ENCODE measurements at regions not wholly inside any gene's neighbourhood (a gene's known extent, or its start where the extent isn't known, plus 50 kb on each side); places are given as distances from the start of the nearest gene placed in this dataset.
"Not testable (repeated sequence)": the region's sequence is repeated elsewhere in the genome, so short reads cannot be mapped to it uniquely, and the experiment has no call there.

DNA sequence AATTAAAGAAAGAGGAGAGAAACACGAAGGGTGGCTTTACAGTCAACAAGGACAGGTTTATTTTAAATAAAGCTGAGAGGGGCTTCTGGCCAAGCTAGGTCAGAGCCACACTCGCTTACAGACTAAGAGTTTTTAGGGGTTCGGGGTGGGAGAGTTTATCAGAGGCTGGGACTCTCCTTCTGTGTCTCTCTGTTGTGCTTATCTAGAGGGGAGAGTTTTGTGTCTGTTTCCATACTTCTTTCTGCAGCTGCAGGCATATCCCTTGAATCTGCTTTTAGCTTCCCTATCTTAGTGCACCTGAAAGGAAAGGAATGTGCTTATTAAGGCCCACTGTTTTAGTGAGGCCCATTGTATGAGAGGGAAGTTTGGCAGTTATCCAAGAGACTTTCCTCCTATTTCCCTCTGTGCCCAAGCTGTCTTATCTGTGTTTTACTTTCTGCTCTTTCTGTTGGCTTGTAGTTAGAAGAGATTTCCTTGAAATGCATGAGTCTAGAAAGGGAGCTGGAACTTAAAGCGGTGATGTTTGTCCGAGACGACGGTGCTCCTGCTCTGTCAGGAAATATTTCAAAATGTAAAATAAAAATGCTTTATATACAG is 275.3 kb downstream of the KCTD12 start:
- no peak for DNase-seq

DNA sequence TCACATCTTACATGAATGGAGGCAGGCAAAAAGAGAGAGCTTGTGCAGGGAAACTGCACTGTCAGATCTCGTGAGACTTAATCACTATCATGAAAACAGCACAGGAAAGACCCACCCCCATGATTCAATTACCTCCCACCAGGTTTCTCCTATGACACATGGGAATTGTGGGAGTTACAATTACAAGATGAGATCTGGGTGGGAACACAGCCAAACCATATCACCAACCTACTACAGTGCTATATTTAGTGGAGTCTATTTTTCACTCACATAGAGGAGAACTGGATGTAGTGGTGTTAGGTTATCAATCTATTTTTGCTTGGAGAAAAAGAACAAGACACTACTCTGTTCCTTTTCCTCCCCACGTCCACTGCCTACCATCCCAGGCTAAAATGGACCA is 276.6 kb downstream of the KCTD12 start:
- no peak for DNase-seq

DNA sequence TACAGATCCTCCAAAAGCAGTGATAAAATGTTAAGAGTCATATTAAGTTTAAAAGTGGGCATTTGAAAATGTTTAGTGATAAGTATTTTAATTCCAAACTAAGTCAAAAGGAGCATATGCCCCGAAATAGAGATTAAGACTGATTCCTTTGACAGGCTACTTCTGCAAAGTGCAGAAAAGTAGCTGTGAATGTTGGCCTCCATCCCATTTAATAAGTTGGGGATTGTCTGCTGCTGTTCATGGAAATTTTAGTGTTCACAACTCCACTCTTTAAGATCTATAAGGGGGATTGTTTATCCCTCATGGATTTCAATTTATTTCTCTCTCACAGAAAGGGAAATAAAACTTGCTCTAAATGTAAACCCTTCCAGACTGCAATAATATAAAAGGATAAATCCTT is 278.3 kb downstream of the KCTD12 start:
- DNase-seq = no peak

DNA sequence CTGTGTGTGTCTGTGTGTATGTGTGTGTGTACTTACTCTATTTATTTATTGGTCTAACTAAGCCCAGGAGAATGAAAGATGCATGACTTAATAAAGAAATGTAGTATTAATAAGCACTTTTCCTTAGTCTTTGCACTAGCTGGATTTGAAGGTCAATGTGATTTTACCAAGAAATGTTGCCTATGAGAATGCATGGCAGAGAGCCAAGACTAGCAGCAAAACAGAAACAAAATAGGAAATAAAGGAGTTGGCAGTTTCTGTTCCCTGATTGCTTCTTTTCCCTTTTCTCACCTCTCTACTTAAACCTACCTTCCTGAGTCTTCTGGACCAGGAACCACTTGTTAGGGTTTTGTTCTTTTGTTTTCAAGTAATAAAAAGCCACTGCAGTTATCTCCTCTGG is 286.1 kb downstream of the KCTD12 start:
- peak; percentile 38 for DNase-seq

DNA sequence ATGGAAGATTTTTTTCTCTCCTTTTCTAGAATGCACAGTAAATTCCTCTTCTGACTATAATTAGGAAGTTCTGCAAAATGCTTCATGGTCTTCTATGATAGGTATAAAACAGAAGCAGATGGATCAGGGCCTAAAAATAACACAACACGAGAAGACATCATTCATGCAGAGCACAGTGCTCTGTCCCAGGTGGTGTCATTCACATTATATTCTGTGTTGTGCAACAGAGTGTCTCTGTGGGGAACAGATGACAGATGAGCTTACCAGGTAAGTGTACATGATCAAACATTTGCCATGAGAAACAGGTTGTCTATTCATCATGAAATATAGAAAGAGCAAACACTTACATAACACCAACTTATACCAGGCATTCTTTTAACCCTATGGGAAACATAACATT is 288.3 kb downstream of the KCTD12 start:
- DNase-seq = no peak

DNA sequence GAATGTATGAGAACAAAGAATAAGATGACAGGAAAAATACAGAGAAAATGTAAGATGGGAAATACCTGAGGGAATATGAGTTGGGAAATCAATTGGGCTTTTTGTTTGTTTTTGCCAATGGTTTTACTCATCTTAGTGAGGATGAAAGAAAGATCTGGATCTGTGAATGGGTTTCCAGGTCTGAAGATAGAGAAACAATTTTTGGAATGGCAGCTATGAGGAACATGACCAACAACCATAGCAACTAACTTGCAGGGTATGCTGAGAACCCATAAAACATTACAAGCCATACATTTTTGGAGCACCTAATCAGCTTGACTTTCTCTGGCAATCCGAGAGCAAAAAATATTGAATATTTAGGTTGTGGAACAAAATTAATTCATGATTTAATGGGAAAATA is 290.0 kb downstream of the KCTD12 start:
- DNase-seq = no peak

DNA sequence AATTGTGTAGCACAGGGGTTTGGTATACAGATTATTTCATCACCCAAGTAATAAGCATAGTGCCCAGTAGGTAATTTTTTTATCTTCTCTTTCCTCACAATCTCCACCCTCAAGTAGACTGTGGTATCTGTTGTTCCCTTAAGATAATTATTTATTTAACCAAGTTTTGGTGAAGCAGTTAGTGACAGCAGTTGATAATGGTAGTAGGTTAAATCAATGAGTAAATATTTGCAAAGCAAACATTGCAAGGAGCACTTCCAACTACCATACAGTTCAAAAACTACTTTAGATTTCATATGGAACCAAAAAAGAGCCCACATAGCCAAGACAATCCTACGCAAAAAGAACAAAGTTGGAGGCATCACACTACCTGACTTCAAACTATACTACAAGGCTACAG is 291.8 kb downstream of the KCTD12 start:
- DNase-seq = no peak

DNA sequence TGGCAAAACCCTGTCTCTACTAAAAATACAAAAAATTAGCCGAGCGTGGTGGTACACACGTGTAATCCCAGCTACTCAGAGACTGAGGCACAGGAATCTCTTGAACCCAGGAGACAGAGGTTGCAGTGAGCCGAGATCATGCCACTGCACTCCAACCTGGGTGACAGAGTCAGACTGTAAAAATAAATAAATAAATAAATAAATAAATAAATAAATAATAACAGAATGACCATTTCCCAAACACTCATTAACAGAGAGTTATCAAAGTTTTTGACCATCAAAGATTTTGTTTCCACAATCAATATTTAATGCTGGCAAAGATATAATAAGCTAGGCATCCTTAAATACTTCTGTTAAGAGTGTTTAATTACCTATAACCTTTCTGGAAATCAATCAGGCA is 299.4 kb downstream of the KCTD12 start:
- no peak for DNase-seq

DNA sequence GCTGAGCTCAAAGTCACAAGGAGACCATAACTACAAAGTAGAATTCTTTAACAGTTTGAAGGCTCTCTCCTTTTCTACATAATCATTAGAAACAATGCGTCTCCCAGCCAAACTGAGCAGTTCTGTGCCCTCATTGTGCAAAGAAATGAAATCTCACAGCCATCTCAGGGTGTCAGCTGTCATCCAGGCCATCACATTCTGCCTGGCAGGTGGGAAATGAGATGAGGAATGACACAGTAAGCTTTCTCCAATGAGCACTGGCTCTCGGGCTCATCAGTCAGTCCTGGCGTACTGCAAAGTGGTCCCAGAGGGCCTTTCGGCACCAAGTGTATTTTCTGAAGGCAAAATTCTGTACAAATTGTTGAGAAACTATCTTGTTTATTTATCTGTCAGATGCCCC is 306.5 kb downstream of the KCTD12 start:
- DNase-seq = no peak

DNA sequence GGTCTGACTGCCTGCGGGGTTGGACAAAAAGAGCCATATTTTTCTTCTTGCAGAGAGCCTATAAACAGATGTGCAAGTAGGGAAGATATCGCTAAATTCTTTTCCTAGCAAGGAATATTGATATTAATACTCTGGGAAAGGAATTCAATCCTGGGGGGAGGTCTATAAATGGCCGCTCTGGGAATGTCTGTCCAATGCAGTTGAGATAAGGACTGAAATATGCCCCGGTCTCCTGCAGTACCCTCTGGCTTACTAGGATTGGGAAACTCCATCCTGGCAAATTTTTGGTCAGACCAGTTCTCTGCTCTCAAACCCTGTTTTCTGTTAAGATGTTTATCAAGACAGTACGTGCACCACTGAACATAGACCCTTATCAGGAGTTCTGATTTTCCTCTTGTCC is 310.6 kb downstream of the KCTD12 start:
- not testable (repeated sequence) for DNase-seq

DNA sequence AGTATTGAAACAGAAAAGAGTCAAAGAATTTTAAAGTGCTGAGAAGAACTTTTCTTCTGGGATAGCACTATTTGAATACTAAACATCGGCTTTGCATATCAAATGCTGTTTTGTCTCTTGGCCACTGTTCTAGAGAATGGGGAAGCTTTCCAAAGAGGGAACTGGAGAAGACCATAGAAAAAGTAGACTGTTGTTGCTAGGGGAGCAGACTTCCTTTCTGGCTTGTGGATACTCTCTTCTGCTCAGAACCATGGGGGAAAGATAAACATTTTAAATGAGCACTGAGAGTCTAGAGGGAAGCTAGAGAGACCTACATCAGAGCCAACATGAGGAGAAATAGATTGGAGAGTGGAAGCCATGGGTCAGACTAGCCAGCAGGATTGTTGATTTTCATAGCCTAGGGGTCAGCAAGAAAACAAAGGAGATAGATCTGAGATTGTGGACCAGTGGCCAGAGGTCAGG is 315.7 kb downstream of the KCTD12 start:
- DNase-seq = peak; percentile 65

DNA sequence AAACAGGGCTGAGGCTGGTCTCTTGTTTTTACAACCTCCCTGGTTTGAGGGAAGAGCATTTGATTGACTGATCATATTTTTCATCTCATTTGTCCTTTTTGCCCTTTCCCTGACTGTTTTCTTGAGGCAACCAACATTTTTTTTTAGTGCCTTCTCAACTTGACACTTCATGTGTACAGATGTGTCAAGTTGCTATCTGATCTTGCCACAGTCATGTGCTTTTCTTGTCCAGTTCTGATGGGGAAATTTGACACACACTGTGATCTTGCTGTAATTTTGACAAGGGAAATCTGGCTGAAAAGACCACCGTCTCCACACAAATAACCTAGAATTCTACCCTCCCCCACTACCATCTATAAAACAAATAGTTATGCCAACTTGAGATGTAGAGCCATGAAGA is 329.6 kb downstream of the KCTD12 start:
- no peak for DNase-seq

DNA sequence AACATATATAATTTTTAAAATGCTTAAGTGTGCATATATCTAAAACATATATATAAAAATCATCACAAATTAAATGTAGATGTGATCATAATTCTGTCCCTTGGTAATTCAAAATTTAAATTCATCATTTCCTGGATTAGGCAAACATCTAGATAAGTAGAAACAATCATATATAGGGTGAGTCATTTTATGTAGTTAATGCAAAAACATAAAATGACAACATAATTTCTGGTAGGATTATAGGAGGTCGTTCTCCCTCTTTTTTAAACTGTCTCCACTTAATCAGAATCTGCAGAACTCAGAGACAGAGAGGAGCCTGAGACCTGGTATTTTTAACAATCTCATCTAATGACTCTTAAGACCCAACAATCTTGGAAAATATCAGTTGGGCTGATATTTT is 333.4 kb downstream of the KCTD12 start:
- no peak for DNase-seq

DNA sequence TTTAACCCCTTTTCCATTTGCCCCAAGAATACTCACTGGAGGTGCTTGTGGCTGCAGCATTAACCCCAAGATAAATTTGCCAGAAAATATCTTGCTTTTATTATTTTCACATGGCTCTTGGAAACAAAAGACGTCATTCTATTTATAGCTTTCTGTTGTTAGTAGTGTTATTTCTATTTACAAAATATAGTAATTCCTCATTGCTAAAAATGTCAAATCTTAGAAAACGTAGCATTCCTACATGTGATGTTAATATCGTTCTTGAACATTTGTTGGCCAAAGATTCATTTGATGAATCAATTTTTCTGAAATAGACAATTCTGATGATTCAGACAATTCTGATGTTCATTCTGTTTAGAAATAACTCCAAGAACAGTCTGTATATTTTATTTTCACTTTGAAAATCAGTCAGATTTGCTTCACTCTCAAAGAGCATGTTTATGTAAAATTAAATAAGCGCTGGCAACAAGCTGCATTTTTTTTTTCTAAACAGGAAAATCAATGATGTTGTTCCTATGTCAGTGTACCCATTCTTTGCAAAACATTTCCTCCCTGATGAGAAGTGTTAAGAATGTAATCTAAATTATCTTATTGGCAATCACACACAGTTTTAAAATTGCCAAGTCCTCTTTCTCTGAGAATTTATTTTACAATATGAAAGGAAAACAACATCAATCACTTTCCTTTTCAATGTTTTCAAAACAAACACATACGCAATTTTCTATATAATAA is 334.0 kb downstream of the KCTD12 start:
- DNase-seq = no peak

DNA sequence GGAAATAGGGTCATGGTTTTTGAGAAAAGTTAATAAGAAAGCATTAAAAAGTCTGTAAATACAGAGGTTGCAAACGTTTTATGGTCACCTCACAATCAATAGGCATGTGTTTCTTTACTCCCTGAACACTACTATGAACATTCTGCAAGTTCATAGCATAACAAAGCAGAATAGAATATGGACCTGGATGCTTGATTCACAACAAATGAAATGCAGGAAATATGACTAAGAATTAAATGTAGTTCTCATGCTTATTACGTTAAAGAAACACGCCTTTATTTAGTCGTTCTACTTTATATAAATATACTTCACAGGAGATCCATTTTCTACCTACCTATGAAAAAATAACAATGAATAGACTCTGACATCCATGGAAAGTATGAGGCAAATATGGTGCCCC is 344.0 kb downstream of the KCTD12 start:
- no peak for DNase-seq

DNA sequence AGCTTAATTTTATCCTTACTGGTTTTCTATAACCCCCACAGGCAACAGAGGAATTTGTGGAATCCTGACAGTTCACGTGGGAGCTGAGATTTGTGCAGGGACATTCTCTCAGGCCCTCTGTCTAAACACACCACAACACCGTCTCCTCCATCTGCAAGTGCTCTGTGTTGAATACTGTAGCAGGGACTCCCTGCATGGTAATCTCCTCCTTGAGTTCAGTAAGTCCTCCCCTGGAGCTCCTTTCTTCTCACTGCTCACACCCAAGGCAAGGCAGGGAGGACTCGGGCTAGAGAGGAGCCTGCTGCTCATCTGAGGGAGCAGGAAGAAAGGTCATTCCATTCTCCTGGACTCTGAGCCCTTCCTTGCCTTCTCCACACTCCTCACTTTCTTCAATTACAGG is 348.2 kb downstream of the KCTD12 start:
- no peak for DNase-seq

DNA sequence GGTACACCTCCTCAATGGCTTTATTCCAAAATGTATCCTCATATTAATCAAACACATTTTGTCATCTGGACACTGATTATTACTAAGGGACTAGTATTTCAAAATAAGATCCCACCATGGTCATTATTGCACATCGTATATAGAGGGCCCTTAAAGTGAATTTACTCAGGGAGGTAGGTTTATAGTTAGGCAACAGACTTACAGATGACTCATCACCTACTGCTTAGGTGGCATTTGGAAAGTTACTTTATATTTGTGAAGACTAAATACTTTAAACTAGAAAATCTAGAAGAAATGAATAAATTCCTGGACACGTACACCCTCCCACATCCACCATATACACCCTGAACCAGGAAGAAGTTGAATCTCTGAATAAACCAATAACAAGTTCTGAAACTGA is 353.0 kb downstream of the KCTD12 start:
- no peak for DNase-seq

DNA sequence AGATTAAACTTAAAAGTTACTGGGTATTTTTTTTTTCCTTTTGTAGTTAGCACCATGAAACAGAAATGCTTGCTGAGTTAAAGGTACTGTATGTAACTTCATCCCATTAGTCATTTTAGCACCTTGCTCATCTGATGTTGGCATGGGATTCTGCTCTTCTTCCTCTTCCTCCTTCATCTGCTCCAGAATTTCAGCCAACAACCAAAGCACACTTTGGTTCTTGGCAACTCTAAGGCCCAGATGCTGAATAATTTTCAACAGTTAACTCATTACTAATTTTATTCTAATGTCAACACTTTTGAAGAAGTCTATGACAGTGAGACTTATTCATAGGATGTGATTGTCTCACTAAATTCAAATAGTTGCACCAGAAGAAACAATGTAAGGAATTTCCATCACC is 359.2 kb downstream of the KCTD12 start:
- DNase-seq = no peak

DNA sequence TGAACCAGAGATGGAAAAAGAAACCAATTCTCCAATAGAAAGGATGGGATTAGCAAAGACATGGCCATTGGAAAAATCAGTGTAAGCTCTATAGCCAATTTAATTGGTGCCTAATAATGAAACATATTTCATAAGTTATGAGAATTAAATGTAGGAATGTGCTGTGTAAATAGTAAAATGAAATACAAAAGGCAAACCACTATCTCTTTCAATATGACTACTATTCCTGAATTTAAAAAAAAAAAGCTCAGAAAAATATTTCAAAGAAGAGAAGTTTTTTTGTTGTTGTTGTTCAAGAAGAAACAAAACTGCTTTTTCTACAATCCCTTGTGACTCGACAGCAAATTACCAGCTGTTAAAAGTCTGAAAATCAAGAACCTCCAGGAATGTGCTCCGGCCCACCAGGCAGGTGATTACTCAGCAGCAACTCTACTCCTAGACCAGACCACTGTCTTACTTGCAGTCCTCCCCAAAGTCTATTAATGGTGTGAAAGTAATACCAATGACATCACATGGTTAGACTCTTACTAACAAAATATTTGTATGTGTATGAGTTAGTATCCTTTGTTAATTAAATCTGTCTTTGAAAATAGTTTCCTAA is 362.4 kb downstream of the KCTD12 start:
- no peak for DNase-seq

DNA sequence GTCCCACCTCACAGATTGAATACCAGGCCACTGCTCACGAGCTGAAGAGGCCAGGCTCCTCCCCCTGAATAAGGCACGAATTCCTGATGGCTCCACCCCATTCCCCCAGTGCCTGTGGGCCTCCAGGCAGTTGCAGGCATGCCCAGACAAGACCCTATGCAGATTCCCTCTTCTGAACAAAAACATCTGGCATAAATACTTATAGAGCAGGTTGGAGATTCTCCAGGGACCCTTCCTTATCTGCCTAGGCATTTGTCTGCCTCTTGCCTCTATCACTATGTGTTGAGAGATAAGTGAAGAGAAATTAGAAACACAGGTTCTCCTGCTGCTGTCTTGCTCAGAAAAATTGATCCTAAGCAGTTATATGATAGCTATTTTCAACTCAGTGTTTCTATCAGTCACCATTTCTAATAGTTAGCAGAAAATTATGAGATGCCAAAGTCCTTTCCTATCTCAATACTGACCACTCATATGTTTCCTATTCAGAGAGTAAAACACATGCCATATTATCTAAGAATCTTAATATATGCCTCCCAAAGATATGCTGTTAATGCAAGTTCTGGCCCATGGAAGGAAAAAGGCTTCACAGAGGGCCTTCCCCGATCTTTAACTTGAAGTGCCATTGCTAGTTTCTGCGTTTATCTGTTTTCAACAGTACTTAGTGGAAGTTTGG is 364.0 kb downstream of the KCTD12 start:
- no peak for DNase-seq

DNA sequence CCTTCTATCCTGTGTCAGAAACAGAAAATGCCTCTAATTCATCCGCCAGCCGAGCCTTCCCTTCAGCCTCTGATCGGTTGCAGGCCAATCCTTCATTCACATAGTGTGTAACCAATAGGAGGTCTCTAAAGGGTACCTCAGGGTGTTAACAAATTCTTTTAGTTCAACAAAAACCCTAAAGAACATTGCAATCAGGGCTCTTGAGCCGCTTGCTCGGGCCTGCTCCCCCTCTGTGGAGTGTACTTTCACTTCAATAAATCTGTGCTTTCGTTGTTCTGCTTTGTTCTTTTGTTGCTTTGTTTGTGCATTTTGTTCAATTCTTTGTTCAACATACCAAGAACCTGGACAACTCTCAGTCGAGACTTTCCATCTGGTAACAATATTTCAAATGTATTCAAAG is 366.5 kb downstream of the KCTD12 start:
- DNase-seq = no peak

DNA sequence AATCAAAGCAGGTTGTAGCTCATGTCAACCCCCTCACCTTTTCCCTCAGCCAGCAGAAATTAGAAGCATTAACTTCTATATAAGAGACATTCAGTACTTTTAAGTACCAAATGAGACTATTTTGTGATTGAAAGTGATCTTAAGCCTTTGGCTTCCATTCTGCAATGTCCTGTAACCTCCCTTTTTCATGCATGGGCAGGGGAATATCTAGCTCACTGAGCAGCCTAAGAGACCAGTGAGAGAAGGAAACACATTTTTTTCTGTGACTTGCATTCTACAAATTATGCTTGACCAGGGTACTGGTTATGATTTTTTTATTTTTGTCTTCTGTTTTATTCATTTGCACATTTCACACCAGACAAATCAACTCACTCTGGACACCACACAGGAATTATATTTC is 369.6 kb downstream of the KCTD12 start:
- no peak for DNase-seq

DNA sequence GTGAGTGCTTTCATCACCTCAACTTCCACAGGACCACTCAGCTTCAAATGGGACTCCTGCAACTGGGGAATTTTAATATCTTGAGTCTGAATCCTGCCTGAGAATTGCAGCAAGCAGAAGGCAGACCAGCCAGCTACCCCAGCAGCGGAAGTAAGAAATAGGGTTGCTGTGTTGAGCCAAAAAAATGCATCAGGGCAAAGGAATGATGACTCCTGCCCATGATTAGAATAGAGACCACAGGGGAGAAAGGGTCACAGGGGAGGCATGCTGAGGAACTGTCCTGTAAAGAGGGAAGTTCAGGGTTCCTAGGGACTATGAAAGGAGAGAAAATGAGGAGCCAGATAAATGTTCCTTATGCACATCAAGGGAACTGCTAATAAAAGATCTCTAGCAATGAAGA is 370.2 kb downstream of the KCTD12 start:
- DNase-seq = no peak

DNA sequence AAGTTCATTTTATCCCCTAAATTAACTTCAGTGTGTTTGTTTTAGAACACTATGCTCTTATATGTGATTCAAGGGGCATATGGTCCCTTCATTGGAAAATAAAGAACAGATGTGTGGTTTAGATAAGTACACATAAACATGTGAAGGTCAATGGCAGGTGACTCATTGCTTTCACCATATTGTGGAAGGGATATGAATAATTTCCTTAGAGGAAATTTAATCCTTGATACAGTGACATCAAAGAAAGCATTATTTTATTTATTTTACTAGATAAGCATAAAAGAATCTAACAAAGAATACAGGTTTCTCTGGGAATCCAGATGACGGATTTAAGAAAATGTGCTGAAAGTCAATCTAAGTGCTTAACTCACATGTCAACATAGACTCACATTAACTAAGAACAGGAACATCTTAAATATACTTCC is 373.5 kb downstream of the KCTD12 start:
- DNase-seq = no peak
